Neural cell (in vitro differentiated cells): ENCODE measurements at regions not wholly inside any gene's neighbourhood (a gene's known extent, or its start where the extent isn't known, plus 50 kb on each side); places are given as distances from the start of the nearest gene placed in this dataset.

ENCODE experiments used
- EP300 ChIP-seq: fragments of 450-650 bp; conservative IDR thresholded peaks from 2 replicates; pipeline ENCODE4 v1.6.1; 2014; ENCODE audit warnings: antibody characterized with exemption, mild to moderate bottlenecking, moderate library complexity; ENCODE audit not compliant: poor library complexity, severe bottlenecking
- EZH2 ChIP-seq: fragments of 200-600, 300-800 bp; shearing (Covaris generic), sonication (generic); IDR thresholded peaks from 2 replicates; pipeline ENCODE4 v1.6.1; 2014; ENCODE audit warnings: antibody characterized with exemption, low read length, borderline replicate concordance, mild to moderate bottlenecking; ENCODE audit not compliant: insufficient read depth, poor library complexity, severe bottlenecking
- MXI1 ChIP-seq: fragments of 450-650 bp; conservative IDR thresholded peaks from 2 replicates; pipeline ENCODE4 v1.6.1; 2014; ENCODE audit warnings: antibody characterized with exemption, mild to moderate bottlenecking; ENCODE audit not compliant: poor library complexity, severe bottlenecking
- POLR2AphosphoS5 ChIP-seq: IDR thresholded peaks from 2 replicates; pipeline ENCODE4 v1.6.1; 2012
- REST ChIP-seq: IDR thresholded peaks from 2 replicates; pipeline ENCODE4 v1.6.1; 2012; ENCODE audit warnings: borderline replicate concordance
- SMC3 ChIP-seq: fragments of 450-650 bp; conservative IDR thresholded peaks from 2 replicates; pipeline ENCODE4 v1.6.1; 2014; ENCODE audit warnings: antibody characterized with exemption, mild to moderate bottlenecking, moderate library complexity; ENCODE audit not compliant: poor library complexity
- TAF1 ChIP-seq: IDR thresholded peaks from 2 replicates; pipeline ENCODE4 v1.6.1; 2012; ENCODE audit warnings: low read depth
- TF ChIP-seq, protein P1 (sequence below): fragments of 450-650 bp; IDR thresholded peaks from 2 replicates; pipeline ENCODE4 v1.5.1; 2014; ENCODE audit warnings: antibody characterized with exemption, mild to moderate bottlenecking, moderate library complexity; ENCODE audit not compliant: poor library complexity, severe bottlenecking

DNA sequence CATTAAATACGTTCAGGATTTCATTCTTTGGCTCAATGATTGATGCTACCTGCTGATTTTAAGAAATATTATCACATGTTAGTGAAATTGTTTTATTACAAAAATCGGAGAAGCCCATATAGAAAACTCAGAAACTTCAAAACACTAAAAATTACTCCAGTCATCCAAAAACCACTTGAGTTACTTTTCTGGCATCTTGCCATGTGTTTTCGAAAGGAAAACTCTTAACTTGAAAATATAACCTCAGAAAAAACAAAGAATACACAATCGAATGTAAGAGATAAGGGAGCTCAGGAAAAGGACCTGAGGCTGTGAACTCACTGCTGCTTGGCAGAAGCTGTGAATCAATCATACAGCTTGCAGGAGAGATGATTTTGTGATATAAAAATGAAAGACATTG lies 151.3 kb upstream of the SLITRK3 start:
- TF ChIP-seq, protein P1, sequence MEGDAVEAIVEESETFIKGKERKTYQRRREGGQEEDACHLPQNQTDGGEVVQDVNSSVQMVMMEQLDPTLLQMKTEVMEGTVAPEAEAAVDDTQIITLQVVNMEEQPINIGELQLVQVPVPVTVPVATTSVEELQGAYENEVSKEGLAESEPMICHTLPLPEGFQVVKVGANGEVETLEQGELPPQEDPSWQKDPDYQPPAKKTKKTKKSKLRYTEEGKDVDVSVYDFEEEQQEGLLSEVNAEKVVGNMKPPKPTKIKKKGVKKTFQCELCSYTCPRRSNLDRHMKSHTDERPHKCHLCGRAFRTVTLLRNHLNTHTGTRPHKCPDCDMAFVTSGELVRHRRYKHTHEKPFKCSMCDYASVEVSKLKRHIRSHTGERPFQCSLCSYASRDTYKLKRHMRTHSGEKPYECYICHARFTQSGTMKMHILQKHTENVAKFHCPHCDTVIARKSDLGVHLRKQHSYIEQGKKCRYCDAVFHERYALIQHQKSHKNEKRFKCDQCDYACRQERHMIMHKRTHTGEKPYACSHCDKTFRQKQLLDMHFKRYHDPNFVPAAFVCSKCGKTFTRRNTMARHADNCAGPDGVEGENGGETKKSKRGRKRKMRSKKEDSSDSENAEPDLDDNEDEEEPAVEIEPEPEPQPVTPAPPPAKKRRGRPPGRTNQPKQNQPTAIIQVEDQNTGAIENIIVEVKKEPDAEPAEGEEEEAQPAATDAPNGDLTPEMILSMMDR: no peak
- TF ChIP-seq SMC3: no peak
- TF ChIP-seq MXI1: no peak
- TF ChIP-seq TAF1: no peak
- TF ChIP-seq POLR2AphosphoS5: no peak
- TF ChIP-seq REST: no peak
- TF ChIP-seq EZH2: no peak
- no peak for TF ChIP-seq EP300
